NCI-H774 (cell line): ENCODE measurements at regions not wholly inside any gene's neighbourhood (a gene's known extent, or its start where the extent isn't known, plus 50 kb on each side); places are given as distances from the start of the nearest gene placed in this dataset.
"Not testable (repeated sequence)": the region's sequence is repeated elsewhere in the genome, so short reads cannot be mapped to it uniquely, and the experiment has no call there.

Experiments
- DNase-seq: peaks from one replicate; lab custom pipeline; 2025; lab: John Stamatoyannopoulos, UW

DNA sequence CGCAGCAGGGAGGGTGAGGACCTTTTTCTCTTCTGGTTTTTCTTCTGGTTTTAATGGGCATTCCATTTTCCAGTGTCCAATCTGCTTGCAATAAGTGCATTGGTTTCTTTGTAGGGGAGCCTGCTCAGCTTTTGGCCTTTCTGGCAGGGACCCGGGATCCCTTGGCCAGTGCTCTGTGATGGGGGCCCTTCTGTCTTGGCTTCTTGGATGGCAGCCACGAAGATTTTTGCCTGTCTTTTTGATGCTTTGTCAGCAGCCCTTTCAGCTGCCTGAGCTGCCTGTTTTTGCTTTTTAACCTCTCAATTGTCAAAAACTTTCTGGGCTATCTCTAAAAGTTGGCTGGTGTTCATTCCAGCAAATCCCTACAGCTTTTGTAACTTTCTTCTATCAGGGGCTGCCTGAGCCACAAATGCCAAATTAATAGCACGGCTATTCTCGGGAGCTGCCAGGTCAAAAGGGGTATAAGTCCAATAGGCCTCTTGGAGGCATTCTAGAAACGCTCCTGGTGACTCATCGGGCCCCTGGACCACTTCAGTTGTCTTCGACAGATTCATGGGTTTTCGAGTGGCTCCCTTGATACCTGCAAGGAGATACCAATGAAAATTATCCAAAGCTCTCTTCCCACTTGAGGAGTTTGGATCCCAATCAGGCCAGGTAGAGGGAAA, 179.9 kb upstream of the MBL2 start:
- DNase-seq, result no peak

DNA sequence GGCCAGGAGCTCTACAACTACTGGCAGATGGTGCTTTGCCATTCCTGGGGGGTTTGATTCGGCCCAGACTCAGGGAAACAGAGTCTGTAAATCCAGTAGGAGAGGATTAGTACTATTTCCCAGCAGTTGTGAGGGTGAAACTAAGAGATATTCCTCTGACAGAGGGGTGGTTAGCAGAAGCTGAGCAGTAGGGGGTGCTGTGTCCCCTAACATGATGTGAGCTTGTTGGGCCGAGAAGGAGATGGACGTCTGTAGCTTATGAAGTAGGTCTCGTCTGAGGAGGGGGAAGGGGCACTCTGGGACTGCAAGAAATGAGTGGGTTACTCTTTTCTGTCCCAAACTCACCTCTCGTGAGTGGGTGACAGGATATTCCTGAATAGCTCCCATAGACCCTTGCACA, 179.2 kb upstream of the MBL2 start:
- DNase-seq, result peak; percentile 9

DNA sequence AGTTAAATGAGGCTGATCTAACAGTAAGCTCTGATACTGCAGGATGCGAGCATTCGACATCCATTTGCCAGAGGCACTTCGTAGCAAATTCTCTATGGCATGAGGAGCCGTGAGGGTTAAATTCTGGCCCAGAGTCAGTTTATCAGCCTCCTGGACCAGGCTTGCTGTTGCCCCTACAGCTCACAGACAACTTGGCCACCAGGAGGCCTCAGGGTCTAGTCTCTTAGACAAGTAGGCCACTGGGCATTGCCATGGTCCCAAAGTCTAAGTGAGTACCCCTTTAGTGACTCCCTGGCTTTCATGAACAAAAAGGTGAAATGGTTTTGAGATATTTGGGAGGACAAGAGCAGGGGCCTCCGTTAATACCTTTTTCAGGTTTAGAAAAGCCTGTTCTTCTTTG, 178.0 kb upstream of the MBL2 start:
- DNase-seq, result no peak

DNA sequence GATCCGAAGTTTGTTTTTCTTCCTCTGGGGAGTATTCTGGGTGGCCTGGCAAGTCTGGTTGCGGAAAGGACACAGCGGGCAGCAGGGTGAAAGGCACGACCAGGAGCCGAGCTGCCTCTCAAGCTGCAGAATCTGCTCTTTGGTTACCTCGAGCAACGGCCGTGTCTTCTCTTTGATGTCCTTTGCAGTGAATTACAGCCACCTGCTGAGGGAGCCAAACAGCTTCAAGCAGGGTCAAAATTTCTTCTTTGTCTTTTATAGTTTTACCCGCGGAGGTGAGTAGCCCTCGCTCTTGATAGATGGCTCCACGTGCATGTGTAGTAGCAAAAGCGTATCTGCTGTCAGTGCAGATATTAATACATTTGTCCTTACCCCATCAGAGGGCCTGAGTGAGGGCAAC, 177.3 kb upstream of the MBL2 start:
- no peak for DNase-seq

DNA sequence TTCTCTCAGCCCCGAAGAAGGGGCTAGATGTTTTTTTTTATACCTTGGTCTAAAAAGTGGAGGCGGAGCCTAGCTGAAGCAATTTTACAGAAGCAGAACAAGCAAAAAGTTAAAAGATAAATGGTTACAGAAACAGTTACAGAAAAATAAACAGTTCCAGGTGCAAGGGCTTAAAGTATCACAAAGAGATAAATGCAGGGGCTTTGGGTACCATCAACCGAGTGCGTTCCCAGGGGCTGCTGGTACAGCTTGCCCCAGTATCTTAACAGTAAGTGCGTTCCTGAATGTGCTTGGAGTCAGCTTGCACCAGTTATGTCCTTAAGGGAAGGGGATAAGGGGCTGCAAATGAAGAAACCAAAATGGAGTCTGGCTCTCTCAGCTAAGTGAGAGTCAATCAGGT, 173.9 kb upstream of the MBL2 start:
- no peak for DNase-seq

DNA sequence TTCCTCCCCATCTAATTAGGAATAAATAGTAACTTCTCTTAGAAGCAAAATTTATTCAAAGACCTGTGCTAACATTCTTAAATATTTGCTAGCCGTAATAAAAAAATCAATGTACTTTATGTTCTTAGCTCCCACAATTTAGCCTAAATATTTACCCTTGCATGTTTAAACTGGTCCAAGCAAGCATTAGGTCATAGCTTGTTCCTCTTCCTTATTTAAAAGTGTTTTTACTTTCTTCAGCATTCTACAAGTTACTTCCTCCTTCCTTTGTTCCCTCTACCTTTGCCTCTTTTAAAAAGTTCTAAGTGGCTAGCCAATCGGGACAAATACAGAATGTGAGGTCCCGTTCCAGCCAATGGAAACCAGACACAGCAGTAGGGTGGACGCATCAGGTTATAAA, 172.9 kb upstream of the MBL2 start:
- DNase-seq, result not testable (repeated sequence)

DNA sequence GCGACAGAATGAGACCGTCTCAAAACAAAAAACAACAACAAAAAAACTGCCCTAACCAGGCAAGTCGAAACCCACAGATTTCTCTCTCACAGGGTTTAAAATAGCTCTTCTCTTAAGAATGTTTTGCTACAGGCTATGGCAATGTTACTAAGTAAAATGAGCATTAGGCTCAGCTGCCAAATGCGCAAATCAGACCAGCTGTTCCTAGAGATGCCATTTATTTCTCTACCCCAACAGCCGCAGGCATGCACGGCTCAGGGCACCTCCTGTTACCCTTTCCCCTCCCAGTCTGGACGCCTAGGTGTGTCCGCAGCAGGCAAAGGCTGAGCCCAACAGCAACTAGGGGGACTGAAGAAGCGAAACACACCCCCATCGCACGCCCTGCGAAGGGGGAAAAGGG, 168.3 kb upstream of the MBL2 start:
- DNase-seq, result no peak

DNA sequence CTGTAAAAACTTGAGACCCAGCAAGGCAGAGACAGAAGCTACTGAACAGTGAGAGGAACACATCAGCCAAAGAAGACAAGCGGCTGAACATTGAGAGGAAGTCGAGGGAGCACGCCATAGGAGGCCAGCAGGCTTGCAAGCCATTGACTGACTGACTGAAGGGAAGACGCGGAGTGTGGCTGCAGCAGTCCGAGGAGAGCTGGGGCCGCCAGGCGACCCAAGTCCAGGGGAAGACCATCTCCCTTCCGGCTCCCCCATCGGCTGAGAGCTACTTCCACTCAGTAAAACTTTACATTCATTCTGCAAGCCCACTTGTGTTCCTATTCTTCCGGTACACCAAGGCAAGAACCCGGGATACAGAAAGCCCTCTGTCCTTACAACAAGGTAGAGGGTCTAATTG, 167.3 kb upstream of the MBL2 start:
- no peak for DNase-seq

DNA sequence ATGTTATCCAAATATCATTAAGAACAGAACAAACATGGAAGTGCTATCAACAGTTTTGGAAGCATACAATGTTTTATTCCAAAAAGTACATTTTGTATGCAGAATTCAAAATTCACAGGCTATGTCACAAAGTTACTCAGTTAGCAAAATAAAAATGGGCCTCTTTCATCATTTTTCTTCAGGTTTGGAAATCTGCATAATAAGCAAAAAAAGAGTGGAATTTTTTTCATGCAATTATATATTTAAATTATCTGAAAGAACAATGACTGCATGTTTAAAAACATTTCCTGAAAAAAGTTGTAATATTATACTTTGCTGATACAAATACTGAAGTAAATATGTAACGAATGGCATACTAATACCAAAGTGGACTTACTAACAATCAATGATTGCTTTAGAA, 161.2 kb upstream of the MBL2 start:
- no peak for DNase-seq

DNA sequence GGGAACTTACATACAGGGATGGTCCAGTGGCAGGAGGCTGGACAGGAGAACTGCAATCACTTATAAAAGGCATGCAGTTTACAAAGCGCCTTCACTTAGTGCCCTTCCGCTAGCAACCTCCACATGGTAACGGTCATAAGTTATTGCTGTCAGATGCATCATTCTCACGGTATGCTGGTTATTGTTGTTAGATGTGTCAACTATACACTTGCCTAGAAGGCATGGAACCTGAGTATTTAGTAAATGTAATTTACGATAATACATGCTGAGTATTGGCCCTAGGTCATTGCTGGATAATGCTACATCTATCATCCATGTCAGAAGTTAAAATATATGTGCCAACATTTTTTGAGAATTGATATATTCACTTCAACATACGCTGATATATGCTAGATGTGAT, 155.1 kb upstream of the MBL2 start:
- DNase-seq, result no peak

DNA sequence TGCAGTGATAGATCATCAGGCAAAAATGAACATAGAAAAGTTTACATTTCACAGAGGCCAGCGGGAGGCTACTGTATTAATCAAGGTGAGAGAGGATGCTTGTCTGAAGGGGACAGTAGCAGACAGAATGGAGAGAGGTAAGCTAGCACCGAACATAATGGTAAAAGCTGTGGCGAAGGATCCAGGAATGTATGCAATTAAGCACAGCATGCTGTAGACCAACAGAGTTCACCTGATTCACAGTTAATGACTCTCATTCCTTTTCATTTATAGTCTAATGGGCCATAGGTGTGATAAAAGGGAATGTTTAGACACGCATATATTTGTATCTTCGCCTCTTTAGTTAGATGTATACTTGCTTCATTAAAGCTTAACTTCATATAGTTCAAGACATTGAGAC, 150.9 kb upstream of the MBL2 start:
- DNase-seq, result no peak

DNA sequence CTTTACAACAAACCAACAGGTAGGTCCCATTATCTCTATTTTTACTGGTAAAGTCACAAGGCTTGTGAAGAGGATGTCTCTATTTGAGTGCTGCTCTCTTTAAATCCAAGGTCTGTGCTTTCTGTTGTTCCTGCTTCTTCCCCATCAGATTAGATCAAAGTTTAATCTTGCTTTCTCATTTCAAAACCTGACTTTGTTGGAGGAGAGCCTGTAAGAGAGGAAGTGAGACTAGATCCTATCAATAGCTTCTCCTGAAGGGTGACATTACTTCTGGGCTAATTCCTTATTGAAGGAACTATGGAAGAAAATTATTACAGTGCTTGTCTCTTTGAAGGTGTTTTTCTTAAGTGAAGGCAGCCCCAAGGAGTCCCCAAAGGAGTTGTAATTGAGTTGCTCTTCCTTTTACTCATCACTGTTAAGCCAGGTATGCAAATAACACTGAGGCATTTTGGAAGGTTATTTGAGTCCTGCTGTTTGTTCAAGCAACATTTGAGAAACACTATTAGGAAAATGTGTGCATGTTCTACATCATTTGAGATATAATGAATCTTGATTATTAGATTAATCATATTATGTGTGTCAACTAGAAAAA, 146.2 kb upstream of the MBL2 start:
- no peak for DNase-seq

DNA sequence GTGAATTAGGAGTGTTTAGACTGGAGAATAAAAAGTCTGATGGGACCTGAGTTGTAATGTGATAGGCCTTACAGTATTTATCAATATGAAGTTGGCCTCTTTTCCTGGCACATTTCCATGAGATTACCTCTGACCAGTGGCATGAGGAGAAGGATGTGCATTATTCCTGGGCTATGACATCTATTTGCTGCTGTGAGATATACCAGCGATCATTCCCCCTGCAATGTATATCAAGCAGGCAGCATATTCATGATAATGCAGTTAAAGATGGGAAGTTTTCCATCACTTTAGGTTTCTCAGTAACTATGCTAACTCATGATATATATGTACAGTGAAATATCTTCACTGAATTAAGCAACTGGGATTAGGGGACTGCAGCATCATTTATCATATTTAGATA, 142.8 kb upstream of the MBL2 start:
- no peak for DNase-seq

DNA sequence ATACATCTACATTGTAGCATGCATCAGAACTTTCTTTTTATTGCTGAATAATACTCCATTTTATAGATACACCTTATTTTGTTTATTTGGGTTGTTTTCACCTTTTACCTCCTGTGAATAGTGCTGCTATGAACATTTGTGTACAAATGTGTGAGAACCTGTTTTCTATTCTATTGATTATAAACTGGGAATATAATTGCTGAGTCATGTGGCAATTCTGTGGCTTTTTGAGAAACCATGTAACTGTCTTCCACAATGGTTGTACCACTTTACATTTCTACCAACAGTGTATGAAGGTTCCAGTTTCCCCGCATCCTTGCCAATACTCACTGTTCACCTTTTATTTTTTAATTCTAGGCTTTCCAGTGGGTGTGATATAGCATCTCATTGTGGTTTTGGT, 138.6 kb upstream of the MBL2 start:
- DNase-seq, result no peak

DNA sequence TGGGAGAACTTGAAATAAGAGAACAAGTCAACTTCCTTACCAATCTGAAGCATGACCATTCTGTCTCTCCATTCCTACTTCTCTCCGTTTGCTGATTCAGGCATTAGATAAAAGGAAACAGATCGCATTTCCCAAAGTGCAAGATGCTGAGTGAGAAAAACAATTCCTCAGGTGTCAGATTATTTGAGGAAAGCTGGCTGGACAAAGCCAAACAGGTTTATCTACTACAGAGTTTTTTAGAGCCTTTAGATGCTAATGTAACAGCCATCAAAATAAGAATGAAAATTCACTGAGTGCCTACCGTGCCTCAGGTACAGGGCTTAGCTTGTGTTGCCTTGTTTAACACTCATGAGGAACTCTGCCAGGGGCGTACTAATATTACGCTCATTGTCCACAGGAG, 135.9 kb upstream of the MBL2 start:
- DNase-seq, result no peak

DNA sequence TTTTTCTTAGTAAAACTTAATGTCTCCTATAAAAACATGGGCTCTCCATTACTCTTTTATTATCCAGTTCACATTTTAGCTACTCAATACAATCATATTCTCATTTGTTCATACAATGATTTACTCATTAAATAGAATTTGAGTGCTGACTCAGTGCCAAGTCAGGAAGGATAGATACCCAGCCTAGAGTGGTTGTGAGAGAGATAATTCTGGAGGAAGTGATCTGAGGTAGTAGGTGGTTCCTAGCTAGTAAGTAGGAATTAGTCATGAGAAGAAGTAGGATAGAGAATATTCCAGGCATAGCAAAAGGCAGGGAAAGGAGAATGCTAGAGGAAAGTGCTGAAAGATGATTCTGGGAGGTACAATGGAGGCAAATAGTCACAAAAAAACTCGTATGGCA, 133.5 kb upstream of the MBL2 start:
- no peak for DNase-seq

DNA sequence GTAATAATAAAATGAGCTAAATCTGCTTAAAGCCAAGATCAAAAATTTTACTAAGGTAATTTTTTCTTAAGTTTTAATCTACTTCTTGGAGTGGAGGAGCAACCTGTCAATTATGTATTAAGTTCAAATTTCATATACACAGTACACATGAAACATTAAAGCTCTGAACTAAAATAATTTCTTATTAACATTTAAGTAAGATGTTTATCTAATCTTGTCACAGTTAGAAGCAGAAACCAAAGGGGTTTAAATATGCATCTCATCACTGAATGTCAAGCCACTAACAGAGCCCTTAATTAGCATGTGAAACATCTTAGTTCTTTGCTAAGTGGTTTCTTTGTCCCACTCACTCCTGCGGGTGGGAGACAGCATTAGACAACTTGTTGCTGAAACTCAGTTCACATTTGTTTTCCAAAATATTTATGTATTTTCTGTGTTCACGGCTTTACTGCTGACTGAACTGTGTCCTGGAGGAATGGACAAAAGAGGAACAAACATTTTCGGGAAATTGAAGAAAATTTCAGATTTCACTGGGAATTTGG, 130.9 kb upstream of the MBL2 start:
- DNase-seq, result no peak

DNA sequence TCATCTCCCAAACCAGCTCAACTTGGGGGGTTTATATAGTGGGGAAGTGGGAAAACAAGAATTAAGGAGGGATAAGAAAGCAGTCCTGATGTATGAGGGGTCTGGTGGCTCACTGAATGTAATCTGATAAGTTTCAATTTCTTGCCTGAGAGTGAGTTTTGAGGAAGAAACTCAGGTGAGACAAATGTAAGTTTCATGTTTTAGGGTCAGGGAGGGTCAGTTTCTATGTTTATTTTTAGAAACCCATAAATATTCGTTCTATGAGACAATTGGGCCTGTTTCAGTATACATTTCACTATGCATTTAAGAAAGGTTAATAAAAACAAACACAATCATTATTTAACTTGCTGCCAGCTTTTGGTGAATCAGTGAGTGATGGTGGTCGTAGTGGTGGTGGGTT, 128.0 kb upstream of the MBL2 start:
- DNase-seq, result no peak

DNA sequence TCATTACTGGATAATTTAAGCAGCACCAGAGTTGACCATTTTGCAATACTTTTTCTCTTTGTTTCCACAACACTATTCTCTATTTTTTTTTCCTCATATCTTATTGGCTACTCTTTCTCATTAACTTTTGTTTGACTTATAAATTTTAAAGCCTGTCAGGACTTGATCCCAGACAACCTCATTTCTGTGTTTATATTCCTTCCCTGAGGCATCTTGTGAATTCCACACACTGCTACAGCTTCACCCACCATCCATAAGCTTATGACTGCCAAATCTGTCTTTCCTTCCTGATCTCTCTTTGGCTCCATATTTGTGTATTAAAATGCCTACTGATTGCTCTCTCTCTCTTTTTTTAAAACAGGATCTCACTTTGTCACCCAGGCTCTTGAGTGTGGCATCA, 124.6 kb upstream of the MBL2 start:
- no peak for DNase-seq

DNA sequence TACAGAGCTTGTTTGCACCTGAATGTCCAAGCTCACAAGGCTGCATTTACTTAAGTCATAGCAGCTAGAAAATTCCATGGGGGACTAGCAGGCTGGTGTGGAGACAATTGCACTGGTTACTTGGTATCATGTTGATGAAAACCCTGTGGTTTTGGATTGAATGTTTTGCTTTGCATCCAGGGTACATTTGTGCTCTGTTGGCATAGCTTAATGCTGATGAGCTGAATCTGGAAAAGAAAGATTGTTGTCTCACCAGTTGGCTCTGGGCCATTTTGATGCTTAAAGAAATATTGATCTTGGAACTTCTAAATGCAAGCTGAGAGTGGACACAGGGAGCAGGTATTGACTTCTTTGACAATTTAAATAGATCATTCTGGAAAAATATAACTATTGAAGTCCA, 122.5 kb upstream of the MBL2 start:
- DNase-seq, result no peak

DNA sequence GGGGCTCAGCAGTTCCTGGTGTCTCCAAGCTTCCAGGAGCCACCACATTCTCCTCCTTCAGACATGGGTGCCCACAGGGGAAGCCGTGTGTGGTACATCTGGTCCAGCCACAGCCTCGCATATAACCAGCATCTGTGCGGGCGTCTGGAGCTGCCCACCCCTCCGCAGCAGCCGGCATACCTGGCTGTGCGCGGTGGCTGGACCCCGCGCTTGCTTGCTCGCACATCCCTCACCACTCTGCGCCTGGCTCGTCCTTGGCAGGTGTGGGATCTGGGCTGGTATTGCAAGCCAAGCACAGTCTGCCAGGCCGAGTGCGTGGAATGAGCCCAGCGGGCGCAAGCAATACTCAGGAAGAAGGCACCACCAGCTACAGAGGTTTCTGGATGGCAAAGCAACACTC, 117.7 kb upstream of the MBL2 start:
- no peak for DNase-seq

DNA sequence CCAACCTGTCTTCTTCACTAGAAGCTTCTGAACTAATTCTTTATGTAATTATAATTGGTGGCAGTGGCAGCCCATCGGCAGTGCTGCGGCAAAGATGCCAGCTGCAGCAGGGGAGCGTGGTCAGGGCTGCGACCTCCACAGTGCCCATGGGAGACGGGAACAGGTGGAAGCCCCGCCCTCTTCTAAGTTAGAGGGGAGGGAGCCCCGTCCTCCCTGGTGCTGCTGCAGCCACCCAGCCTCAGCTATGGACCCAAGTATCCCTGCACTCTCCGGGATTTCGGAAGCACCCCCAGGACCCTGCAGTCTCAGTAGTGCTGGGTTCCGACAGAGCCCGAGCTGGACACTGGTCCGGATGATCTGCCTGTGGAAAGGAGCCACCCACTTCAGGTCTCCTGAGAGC, 117.0 kb upstream of the MBL2 start:
- no peak for DNase-seq

DNA sequence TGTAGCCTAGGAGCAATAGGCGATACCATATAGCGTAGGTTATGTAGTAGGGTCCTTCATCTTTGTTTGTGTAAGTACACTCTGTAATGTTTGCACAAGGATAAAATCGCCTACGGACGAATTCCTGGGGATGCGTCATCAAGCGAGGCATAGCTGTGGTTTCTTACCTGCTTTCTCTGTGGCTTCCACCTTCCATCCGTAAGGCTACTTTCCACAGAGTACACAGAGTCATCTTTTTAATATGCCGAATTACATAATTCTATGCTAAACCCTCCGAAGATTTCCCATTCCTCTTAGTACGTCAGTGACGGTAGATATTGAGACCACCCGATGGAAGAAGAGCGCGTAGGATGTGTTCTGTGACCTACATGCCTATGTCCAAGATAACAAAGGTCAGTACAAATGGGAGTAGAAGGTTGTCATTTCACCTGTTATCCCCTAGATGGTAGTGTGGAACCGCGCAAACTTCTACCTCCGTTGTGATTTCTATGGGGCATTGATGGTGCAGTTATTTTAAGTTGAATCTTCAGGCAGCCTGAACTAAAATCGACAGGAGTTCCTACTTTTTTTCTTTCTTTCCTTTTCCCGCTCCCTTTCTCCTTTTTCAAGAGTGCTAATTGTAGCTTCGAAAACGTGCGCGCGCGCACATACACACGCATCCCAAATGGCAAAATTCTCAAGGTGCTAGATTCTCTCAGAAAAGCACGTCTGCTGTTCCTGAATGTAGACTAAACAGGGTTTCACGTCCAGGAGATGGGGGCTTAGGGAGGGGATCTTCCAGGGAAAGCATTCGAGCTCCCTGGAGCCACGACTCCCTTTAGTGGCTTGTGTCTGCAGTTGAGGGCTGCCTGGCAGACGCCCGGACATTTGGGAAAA, 111.7 kb upstream of the MBL2 start:
- DNase-seq, result no peak
